Right hindlimb (tissue), 1 donor: ENCODE measurements at regions not wholly inside any gene's neighbourhood (a gene's known extent, or its start where the extent isn't known, plus 50 kb on each side); places are given as distances from the start of the nearest gene placed in this dataset.

ENCODE experiments used
- DNase-seq: peaks from one replicate; pipeline ENCODE4 v3.0.0-alpha.2; 2018

DNA sequence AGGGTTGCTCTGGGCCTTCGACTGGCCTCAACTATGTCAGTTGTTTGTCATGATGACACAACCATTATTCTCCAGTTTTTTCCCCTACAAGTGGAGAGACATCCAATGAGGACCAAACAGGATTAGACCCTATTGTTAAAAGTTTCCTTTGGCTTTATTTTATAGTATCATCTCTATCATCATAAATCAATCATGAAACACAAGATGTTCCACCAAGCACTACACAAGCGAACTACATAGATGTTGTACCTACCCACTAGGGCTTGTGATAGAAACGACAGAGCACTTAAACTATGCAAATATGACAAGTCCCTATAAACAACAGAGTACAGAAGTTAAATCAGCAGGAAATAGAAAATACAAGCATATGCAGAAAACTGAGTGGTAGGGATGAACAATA is 422.5 kb upstream of the MARCKS start:
- DNase-seq, result no peak

DNA sequence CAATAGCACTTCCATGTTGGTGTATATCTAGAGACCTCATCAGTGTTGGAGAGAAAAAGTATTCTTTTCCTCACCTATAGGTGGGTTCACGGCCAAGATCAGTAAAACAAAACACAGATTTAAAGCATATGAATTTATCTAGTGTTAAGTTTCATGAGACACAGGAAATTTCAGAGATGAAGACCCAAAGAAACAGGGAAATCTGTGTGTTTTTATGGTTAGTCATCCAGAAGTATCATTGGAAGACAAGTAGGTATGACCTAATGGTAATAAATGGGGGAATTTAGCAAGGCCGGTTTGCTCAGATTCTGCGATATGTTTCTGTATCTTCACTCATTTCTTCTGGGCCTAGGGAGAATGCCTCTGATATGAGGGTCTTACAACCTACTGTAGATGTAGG is 419.6 kb upstream of the MARCKS start:
- no peak for DNase-seq

DNA sequence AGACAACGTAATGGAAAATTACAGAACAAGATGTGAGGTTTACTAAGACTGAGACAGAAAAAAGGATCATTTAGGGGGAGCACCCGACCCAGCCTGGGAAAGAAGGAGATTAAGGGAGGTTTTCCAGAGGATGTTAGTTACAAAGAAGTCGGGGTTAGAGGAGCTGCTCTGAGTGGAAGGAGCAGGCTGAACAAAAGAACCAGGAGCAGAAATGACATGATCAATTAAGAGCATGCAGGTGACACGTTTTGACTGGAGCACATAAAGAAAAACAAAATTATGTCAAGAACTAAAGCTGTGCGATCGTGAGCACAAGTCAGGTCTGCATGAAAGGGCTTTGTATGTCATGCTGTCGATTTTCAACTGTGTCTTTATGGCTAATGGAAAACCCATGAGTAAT is 417.3 kb upstream of the MARCKS start:
- DNase-seq, result no peak

DNA sequence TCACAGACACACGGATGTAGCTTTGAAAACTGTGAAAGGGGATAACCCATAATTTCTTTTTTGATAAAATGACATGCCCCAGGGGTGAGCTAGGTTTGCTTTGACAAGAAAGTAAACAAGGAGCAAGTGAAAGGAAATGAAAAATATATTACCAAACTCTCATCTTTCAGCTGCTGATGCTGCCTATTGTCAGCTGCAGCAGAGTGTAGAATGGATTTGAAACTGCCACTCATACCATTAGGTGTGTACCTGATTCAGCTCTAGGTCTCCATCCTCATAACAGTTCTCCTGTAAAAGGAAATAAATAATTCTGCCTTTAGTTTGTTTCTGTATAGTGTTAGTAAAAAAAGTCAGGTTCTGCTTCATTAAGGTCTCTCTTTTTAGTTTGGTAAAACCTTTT is 415.1 kb upstream of the MARCKS start:
- DNase-seq, result no peak

DNA sequence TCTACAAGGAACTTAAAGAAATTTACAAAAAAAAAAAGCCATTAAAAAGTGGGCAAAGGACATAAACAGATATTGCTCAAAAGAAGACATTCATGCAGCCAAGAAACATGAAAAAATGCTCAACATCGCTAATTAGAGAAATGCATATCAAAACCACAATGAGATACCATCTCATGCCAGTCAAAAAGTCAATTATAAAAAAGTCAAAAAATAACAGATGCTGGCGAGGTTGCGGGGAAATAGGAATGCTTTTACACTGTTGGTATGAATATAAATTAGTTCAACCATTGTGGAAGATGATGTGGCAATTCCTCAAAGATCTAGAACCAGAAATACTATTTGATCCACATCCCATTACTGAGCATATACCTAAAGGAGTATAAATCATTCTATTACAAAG is 411.9 kb upstream of the MARCKS start:
- no peak for DNase-seq

DNA sequence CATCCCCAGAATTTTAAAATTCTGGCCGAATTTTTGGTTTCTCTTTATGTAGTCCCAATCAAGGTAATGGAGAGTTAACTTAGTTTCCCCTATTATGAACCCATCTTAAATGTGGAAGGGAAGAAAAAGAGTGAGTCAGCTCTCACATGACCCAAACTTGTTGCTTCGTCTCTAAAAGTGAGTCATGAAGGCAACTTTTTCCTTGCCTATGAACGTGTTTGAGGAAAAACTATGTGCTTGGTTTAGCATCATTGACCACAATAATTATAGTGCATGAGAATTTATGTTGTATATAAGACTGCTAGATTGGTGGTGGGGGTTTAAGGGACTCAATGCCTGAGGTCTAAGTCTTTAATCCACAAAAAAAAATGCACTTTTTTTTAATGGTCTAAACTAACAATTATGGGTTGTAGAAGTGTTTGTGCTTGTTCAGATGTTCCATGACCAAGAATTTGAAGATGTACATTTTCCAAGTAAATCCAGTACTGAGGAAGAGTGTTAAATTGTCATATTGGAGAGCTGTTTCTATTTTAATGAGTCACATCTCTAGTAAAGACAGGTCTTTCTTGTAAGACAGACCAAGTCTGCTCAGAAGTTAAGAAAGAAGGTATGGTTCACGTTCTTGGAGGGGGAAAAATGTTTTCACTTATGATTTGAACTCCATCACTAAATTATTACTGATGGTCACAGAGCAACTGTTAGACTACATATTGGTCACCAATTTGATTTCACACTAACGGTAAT is 409.9 kb upstream of the MARCKS start:
- DNase-seq, result no peak

DNA sequence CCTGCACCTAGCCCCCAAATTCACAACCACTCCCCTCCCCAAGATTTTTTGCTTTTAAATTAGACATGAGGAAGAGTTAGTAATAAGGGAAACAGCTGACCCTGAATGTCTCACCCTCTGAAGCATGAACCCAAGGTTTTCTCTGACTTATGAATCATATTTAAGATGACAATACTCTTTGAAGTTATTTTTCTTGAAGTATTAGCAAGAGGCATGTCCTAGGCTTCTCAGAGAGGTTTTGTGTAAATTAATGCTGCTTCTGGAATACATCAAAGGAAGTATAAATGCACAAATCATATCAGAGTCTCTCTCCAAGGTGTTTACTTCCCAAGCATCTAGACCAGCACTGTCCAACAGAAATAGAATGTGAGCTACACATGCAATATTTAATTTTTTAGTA is 408.1 kb upstream of the MARCKS start:
- DNase-seq, result no peak

DNA sequence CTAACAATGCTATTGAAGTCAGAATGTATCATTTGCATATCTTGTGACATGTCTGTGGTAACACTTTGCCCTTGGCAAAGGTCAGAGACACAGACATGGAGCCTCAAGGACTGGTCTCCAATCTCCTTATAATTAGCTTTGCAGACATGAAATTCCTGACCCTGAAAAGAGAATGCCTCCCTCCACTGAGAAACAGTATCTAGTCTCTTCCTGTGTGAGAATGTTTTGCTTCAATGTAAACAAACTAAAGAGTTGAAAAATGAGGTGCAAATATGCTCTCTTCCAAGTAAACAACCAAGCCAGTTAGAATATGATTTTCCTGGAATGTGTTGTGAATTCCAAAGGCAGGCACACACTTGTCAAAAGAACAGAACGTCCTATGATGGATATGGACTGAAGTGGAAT is 407.1 kb upstream of the MARCKS start:
- DNase-seq, result no peak

DNA sequence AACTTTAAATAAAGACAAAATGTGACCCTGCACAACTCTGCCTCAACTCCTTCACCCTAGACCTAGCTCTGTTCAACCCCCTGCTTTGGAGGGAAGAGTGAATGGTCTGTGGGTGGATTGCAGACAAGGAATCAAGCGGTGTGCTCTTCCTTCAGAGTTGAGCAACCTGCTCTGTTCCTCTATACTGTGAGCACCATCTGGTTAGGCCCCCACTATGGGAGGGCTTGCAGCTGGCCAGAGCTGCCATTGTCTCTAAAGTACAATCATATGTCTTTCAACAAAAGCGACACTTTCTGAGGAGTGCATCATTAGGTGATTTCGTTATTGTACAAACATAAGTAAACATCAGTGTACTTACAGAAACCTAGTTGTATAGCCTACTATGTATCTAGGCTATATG is 406.1 kb upstream of the MARCKS start:
- no peak for DNase-seq

DNA sequence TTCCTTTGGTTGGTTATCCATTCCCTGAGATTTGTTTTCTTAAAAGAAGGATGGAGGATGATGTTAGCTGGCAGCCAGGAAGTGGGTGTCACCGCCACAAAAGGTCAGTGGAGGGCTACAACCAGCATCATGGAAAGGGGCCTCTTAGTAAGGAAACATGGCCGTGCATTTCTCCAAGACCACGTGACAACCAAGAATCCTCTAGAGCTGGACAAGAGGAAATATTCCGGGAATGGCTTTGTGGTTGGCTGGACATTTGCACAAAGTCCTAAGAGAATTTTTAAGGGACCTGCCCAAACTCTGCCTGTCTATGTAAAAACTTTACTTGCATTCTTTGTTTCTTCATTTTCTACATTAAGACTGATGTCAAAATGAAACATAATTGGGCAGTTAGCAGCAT is 399.9 kb upstream of the MARCKS start:
- peak; percentile 50 for DNase-seq

DNA sequence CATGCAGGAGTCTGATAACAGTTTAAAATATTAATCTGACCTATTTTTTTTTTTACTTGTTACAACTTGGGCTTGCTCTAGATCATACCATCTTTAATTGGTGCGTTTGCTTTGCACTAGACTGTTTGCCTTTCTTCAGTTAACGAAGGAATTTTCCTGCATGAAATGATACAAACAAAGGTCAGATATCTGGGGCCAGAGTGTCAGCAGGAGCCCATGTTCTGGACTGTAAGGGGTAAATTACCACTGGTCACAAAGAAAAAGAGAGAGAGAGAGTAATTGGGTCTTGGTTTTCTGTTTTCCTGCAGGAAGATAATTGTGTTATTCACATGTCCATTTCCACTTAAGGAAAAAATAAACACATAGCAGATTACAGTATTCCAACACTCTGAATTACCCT is 399.4 kb upstream of the MARCKS start:
- DNase-seq, result no peak

DNA sequence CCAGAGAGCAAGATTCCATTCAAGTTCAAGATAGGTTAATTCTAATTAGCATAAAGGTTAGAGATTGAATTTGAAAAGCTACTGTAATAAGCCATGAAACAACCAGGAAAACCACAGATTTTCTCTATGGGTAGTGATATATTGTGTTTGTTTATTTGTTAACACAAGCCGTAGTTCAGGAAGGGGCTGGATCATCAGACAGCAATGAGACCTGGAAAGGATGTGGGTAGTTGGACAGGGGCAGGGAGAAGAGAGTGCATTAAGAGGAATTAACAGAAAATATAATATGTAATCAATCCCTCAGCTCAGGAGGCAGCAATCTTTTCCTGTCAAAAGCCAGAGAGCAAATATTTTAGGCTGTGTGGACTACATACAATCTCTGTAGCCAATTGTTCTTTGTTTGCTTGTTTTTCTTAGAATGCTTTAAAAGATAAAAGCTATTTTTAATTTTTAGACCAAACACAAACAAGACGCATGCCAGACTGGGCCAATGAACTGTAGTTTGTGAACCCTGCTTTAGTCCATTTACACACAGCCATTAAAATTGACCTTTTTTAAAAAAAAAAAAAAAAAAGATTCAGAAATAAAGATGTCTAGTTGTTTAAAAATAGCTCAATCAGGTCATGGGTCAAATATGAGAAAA is 398.7 kb upstream of the MARCKS start:
- no peak for DNase-seq

DNA sequence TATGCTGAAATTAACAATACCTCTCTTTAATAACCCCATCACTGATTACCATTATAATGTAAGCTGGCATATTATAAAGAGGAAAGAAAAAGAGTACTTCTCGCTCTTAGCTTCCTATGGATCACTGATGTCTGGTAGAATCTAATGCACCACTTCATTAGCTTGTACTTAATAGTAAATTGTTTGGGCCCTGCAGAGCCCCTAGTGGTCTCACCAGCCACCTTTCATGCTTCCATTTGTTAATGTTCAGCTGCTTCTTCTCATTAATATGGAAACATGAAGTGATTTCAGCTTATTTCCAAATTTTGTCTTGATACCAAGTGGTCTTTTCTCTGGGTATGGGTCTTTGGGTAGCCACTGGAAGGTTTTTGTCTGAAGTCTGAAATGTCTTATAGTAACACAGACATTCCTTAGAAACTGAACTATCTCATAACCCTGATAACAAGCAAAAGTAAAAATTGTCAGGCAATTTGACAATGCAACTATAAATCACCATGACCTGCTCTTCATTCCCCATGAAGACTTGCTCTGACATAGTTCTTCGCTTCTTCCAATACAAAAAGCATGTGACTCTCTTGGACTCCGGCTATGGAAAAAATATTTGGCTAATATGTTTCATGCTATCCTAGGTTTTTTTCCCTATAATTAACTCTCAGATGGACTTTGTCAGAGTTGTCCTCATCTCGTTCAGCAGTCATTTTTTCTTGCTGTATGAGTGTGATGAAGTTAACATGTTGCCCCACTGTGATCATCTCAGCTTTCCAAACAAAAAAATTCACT is 395.8 kb upstream of the MARCKS start:
- DNase-seq, result no peak

DNA sequence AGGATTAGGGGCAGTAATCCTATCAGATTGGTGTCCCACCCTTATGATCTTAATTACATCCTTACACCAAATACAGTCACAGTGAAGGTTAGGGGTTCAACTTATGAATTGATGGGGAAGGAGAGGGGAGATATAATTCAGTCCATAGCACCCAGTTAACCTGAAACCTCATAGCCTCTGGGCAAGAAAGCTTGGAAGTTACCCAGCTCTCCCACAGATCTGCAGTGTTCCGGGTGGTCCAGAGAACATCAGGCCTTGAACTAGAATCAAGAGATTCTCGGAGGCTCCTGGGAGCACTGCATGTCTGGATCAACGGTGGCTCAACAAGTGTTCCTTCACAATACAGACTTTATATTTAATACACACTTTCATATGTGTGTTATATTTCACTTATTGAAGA is 392.6 kb upstream of the MARCKS start:
- DNase-seq, result no peak

DNA sequence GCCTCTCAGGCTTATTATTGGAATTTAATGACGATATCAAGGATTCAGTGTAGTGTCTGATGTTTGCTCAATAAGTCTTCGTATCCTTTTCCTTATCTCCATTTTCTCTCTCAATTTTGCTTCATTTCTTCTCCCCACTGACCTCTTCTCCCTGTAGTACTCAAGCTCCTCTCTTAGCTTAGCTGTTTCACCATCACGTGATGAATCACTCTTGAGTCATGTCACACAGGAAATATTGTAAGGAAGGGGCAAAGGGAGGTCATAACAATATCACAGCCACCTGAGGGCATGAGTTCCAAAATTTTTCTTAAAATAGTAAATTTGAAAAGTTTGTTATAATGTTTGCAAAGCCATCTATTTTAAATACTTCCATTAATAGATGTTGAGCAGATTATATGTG is 392.2 kb upstream of the MARCKS start:
- no peak for DNase-seq

DNA sequence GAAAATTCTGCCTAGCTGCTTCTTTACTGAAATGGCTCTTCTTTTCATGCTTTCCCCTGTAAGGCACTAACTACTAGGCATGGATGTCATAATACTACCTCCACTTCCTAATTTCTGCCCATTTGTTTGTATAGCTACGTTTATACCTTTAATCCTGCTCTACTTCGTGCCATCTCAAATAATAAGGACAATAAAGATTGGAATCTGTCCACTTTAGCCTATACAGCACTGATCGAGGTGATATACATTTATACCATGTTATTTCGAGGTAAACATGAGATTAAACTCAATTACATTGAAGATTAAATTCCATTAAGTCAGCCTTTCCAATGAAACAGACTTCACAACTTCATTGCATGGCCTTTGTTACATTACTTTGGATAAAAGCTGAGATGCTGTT is 390.6 kb upstream of the MARCKS start:
- no peak for DNase-seq

DNA sequence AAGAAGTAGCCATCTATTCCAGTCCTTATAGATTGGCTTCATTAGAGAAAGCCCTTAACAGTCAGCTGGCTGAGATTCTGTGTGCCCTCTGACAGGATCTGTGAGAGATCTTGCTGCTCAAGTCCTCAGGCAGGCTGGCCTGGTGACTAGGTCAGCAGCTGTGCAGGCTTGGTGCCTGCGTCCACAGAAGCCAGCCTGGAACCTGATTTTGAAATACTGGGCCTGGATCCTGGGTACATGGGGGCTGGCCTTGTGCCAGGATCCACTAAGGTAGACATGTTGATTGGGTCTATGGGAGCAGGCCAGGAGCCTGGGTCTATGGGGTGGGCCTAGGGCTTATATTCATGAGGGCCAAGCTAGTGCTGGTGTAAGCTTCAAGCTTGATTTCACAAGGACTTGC is 381.8 kb upstream of the MARCKS start:
- DNase-seq, result no peak

DNA sequence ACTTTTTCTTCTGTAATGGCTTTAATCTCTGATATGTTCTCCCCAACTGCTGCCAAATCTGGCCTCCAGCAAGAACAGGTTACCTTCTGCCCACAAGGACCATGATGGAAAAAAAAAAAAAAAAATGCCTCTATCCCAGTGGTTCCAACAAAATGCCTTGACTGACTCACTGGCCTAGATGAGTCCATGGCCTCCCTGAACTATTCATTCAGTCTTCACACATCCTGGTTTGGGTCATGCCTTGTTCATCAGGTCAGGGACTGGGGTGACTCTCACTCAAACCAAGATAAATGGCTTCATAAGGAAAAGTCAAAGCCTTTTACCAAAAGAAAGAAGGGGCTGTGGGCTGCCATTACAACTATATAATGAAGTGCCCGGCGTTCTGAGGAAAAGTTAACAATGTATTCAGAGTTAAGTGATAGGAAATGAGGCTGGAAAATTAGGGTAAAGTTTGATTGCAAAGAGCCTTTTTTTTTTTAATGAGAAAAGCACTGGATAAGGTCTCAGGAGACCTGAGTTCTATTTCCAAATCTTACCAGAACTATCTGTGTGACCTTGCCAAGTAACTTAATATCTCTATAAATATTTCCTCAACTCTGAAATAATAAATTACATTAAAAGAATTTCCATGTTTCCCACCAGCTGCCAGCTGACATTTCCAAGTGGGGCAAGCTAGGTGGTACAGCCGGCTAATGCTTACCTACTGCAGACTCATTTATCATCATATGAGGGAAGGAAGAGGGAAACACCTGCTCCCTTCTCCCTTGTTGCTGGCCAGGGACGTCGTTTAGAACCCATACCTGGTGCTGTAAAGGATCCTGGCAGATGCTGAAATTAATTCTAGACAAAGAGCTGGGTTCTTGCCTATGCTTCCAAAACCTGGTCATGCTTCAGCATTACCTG is 380.0 kb upstream of the MARCKS start:
- no peak for DNase-seq

DNA sequence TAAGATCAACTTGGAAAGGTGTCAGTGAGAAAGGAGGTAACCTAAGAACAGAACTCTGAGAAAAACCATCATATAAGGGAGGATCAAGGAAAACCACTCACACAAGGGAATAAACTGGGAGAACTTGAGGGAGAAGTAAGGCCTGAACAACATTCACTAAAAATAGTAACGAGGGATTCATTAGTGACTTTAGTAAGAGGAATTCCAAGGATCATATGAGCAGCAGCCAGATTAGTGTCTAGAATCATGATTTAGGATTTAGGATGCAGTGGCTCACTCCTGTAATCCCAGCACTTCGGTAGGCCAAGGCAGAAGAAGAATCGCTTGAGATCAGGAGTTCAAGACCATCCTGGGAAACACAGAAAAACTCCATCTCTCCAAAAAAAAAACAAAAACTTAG is 376.5 kb upstream of the MARCKS start:
- no peak for DNase-seq

DNA sequence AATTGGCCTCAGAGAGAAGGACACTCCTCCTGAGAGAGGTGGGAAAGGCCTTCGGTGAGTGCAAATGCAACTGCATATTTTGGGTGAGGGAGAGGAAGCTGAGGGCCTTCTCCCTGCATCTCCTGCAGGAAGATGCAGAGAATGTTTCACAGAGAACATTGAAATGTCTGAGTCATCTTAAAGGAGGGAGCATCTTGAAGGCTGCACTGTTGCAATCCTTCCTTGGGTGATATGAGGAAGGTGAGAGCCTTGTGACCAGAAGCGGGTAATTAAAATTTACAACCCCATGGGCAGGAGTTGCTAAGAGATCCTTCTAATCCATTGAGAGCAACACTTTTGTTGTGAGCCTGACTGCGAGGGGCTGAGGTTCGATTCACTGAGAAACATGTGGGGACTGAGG is 375.7 kb upstream of the MARCKS start:
- DNase-seq, result no peak

DNA sequence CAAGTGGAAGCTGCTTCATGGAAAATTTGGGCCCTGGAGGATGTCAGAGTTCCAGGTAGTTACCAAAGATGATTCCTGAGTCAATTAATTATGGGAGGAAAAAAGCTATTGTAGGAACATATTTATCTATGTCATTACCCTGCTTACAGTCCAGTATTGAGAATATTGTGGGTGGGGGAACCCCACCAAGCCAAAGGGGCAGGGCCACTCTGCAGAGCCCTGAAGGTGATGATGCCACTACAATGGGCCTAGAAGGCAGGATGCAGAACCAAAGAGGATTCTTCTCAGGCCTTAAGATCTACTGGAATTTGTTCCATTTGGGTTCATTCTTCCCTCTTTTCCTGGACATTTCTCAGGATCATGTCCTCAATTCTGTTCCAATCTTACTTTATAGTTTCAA is 375.2 kb upstream of the MARCKS start:
- DNase-seq, result no peak

DNA sequence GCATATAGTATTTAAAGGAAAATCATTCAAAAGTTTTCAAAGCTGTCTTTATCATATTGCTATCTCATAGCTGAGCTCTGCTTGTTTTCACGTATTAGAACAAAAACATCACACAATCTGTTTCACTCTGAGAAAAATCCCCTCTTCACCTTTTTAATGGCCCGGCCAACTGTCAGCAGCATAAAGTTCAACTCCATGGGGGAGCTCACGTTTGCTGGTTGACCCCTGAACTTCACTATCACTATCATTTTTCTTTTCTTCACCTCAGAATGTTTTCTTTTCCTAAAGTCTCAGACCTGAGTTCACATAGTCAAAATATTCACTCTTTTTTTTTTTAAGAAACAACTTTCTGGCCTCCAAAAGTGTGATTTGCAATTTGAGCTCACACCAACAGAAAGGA is 374.4 kb upstream of the MARCKS start:
- DNase-seq, result no peak

DNA sequence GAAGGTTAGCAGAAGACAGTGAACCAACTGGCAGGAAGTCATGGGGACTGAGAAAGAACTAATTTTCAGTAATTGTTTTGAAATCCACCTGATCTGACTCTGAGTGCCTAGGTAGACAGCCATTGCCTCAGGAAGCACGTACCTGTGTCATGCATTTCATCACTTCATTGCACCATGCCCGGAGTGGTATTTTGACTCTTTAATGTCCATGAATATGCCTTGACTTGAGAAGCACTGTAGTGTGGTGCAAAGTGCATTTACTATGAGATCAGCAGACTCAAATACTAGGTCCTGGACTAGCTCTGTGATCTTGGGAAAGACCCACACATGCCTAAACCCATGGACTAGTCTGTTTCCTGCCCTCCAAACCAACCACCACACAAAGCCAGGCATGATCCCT is 370.9 kb upstream of the MARCKS start:
- no peak for DNase-seq
